CD4-positive, alpha-beta T cell (primary cell): ENCODE measurements at regions not wholly inside any gene's neighbourhood (a gene's known extent, or its start where the extent isn't known, plus 50 kb on each side); places are given as distances from the start of the nearest gene placed in this dataset.

Source experiments
- ATAC-seq: fragments of 200-7000 bp; cut with Tn5 transposase; one replicate; pipeline ENCODE4 v1.10.0; 2022; ENCODE audit warnings: mild to moderate bottlenecking; ENCODE audit not compliant: poor library complexity
- CTCF ChIA-PET: fragments of 350-600 bp; sonication (Branson Sonifier 250); formaldehyde crosslinking; loops from one replicate; lab custom pipeline; 2021; ENCODE audit warnings: antibody characterized with exemption, inconsistent platforms; lab: Charles Lee
- POLR2A ChIA-PET: fragments of 350-600 bp; sonication (Branson Sonifier 250); formaldehyde crosslinking; loops from one replicate; lab custom pipeline; 2021; ENCODE audit warnings: antibody characterized with exemption, inconsistent platforms; lab: Charles Lee
- DNase-seq, 14 experiments: peaks; one replicate each; pipeline ENCODE4 v3.0.0-alpha.2; 2013 to 2020; ENCODE audit warnings: mixed read lengths in 2 of 14
- H3K27ac ChIP-seq, 2 donors: one replicate each; pipeline versions ENCODE4 v1.5.1 to v1.7.0; 2013; ENCODE audit warnings: low read length in 2 of 2, low read depth in 1 of 2, mild to moderate bottlenecking in 1 of 2
- H3K27me3 ChIP-seq, 2 experiments: 1 replicate in 1 of 2; 2 replicates in 1 of 2; pipeline versions ENCODE4 v1.6.1 to v1.7.0; 2013; ENCODE audit warnings: low read length in 2 of 2, control low read depth in 1 of 2, mild to moderate bottlenecking in 1 of 2, moderate library complexity in 1 of 2; ENCODE audit not compliant: insufficient read depth in 2 of 2, control insufficient read depth in 1 of 2
- H3K36me3 ChIP-seq: one replicate; pipeline ENCODE4 v1.6.1; 2013; ENCODE audit warnings: low read length, control low read depth; ENCODE audit not compliant: insufficient read depth
- H3K4me1 ChIP-seq: one replicate; pipeline ENCODE4 v1.6.1; 2013; ENCODE audit warnings: low read length, control low read depth; ENCODE audit not compliant: insufficient read depth
- H3K4me3 ChIP-seq: one replicate; pipeline ENCODE4 v1.5.1; 2013; ENCODE audit warnings: mild to moderate bottlenecking, low read length, moderate library complexity
- H3K9me3 ChIP-seq, 2 experiments: 1 replicate in 1 of 2; 2 replicates in 1 of 2; pipeline versions ENCODE4 v1.6.1 to v1.7.0; 2013; ENCODE audit warnings: low read length in 2 of 2, mild to moderate bottlenecking in 2 of 2, control low read depth in 1 of 2, moderate library complexity in 1 of 2; ENCODE audit not compliant: control insufficient read depth in 1 of 2, insufficient read depth in 1 of 2
- H3K27ac Mint-ChIP-seq: one replicate; pipeline ENCODE4 v1.8.0; 2020; ENCODE audit warnings: mixed read lengths
- H3K27me3 Mint-ChIP-seq: one replicate; pipeline ENCODE4 v1.8.0; 2021; ENCODE audit warnings: mixed read lengths
- H3K36me3 Mint-ChIP-seq: one replicate; pipeline ENCODE4 v1.8.0; 2021; ENCODE audit warnings: low read depth, mixed read lengths
- H3K4me1 Mint-ChIP-seq: one replicate; pipeline ENCODE4 v1.8.0; 2021; ENCODE audit warnings: low read depth, mixed read lengths
- H3K4me3 Mint-ChIP-seq: one replicate; pipeline ENCODE4 v1.8.0; 2020; ENCODE audit warnings: mild to moderate bottlenecking, mixed read lengths
- H3K9me3 Mint-ChIP-seq: one replicate; pipeline ENCODE4 v1.8.0; 2020; ENCODE audit warnings: mixed read lengths
- intact Hi-C, 2 experiments: fragments of 100-400 bp; cut with DNase I in 1 of 2; cut with micrococcal nuclease in 1 of 2; formaldehyde crosslinking; loops; one replicate each; pipeline versions ENCODE4 v1.15.1 to v1.9.0; 2023 to 2025; cut with DNase I, micrococcal nuclease
- TF ChIP-seq, protein P1 (sequence below): fragments of 200-600 bp; IDR thresholded peaks from one replicate; pipeline ENCODE4 v1.8.0; 2022; ENCODE audit warnings: antibody characterized with exemption, mild to moderate bottlenecking

GRCh38 chr5:124401476-124402143 lies 344.8 kb downstream of the ZNF608 start:
- Mint-ChIP-seq H3K9me3 (peaks cover 4% of the 10 kb centered on the region), H3K36me3 (no peaks in the 10 kb centered on the region), H3K27me3 (no peaks in the 10 kb centered on the region), H3K27ac (no peak overlapping the region), H3K4me3 (no peak overlapping the region), H3K4me1 (no peaks in the 10 kb centered on the region)
- Histone ChIP-seq H3K27ac (no peak overlapping the region), H3K4me3 (no peak overlapping the region), H3K36me3 (no peaks in the 10 kb centered on the region), H3K9me3 (no peaks in the 10 kb centered on the region), H3K27me3 (no peaks in the 10 kb centered on the region), H3K4me1 (no peaks in the 10 kb centered on the region)
- intact Hi-C loops, result no loop called here
- ChIA-PET CTCF (no interaction called here), POLR2A (no interaction called here)
- DNase-seq (no peak), ATAC-seq (no peak)
- TF ChIP-seq, protein P1, sequence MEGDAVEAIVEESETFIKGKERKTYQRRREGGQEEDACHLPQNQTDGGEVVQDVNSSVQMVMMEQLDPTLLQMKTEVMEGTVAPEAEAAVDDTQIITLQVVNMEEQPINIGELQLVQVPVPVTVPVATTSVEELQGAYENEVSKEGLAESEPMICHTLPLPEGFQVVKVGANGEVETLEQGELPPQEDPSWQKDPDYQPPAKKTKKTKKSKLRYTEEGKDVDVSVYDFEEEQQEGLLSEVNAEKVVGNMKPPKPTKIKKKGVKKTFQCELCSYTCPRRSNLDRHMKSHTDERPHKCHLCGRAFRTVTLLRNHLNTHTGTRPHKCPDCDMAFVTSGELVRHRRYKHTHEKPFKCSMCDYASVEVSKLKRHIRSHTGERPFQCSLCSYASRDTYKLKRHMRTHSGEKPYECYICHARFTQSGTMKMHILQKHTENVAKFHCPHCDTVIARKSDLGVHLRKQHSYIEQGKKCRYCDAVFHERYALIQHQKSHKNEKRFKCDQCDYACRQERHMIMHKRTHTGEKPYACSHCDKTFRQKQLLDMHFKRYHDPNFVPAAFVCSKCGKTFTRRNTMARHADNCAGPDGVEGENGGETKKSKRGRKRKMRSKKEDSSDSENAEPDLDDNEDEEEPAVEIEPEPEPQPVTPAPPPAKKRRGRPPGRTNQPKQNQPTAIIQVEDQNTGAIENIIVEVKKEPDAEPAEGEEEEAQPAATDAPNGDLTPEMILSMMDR, result no peak

- intact Hi-C loops, result no loop called here
- Mint-ChIP-seq H3K36me3 (no peaks in the 10 kb centered on the region), H3K9me3 (no peaks in the 10 kb centered on the region), H3K27me3 (no peaks in the 10 kb centered on the region), H3K27ac (no peak overlapping the region), H3K4me1 (no peaks in the 10 kb centered on the region), H3K4me3 (no peak overlapping the region)
- CTCF ChIA-PET, result no interaction called here
- TF ChIP-seq, protein P1, result no peak
- Histone ChIP-seq H3K27ac (no peak overlapping the region), H3K4me1 (no peaks in the 10 kb centered on the region), H3K4me3 (no peak overlapping the region), H3K36me3 (no peaks in the 10 kb centered on the region), H3K9me3 (peaks cover 0 to 3% of the 10 kb centered on the region in 2 experiments), H3K27me3 (no peaks in the 10 kb centered on the region)
- POLR2A ChIA-PET, result no interaction called here
- DNase-seq (no peak), ATAC-seq (no peak)
These were observed 346.9 kb downstream of the ZNF608 start for GRCh38 chr5:124399426-124399961.

DNA sequence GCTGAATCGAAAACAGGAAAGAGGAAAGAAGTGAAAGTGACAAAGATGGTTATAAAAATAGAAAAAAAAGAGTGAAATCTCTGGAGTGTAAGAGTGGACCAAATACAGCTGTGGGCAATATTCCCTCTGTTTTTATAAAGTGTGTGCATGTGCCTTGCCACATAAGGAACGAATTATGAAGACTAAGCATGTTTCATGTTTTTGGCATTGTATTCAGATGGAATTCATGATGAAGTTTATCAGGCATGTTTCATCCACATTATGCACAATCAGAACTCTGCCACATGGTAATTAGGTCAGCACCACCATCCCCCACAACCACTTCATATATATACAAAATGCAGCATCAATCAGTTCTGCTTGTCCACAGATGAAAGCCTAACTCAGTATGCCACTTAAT lies 348.0 kb downstream of the ZNF608 start:
- ATAC-seq (no peak), DNase-seq (no peak)
- Histone ChIP-seq H3K4me1 (no peaks in the 10 kb centered on the region), H3K27me3 (no peaks in the 10 kb centered on the region), H3K4me3 (no peak overlapping the region), H3K9me3 (peaks cover 0 to 3% of the 10 kb centered on the region in 2 experiments), H3K27ac (no peak overlapping the region), H3K36me3 (no peaks in the 10 kb centered on the region)
- TF ChIP-seq, protein P1, result no peak
- Mint-ChIP-seq H3K4me1 (no peaks in the 10 kb centered on the region), H3K27me3 (no peaks in the 10 kb centered on the region), H3K27ac (no peak overlapping the region), H3K4me3 (no peak overlapping the region), H3K36me3 (no peaks in the 10 kb centered on the region), H3K9me3 (no peaks in the 10 kb centered on the region)
- ChIA-PET CTCF (no interaction called here), POLR2A (no interaction called here)
- intact Hi-C loops, result no loop called here
